NK-92 treated with Interleukin-12 subunit alpha and Interleukin-12 subunit beta, amount 100 ng/mL, for 24 hours (cell line): ENCODE measurements at regions not wholly inside any gene's neighbourhood (a gene's known extent, or its start where the extent isn't known, plus 50 kb on each side); places are given as distances from the start of the nearest gene placed in this dataset.

ENCODE experiments used
- DNase-seq: peaks from one replicate; lab custom pipeline; 2025; lab: John Stamatoyannopoulos, UW

GRCh38 chr2:42932271-42933151 lies 140.1 kb upstream of the HAAO start:
- no peak for DNase-seq

- DNase-seq: no peak
Observed at GRCh38 chr2:42931818-42932195, 139.4 kb upstream of the HAAO start.

GRCh38 chr2:42931146-42931817 lies 138.9 kb upstream of the HAAO start:
- no peak for DNase-seq

GRCh38 chr2:42930025-42930581 lies 137.7 kb upstream of the HAAO start:
- DNase-seq: no peak

- no peak for DNase-seq
Observed at GRCh38 chr2:42929546-42930024, 137.2 kb upstream of the HAAO start.

- no peak for DNase-seq
Observed at GRCh38 chr2:42928692-42929545, 136.5 kb upstream of the HAAO start.

GRCh38 chr2:42928161-42928691 lies 135.8 kb upstream of the HAAO start:
- DNase-seq: no peak

- no peak for DNase-seq
Observed at GRCh38 chr2:42927334-42928160, 135.2 kb upstream of the HAAO start.

- DNase-seq: no peak
Observed at GRCh38 chr2:42926434-42927333, 134.3 kb upstream of the HAAO start.

GRCh38 chr2:42925742-42926433 lies 133.5 kb upstream of the HAAO start:
- no peak for DNase-seq

- DNase-seq: no peak
Observed at GRCh38 chr2:42924418-42924886, 132.1 kb upstream of the HAAO start.

GRCh38 chr2:42923580-42924417 lies 131.4 kb upstream of the HAAO start:
- no peak for DNase-seq

GRCh38 chr2:42922790-42923579 lies 130.6 kb upstream of the HAAO start:
- DNase-seq: no peak

- DNase-seq: no peak
Observed at GRCh38 chr2:42922293-42922692, 129.9 kb upstream of the HAAO start.

GRCh38 chr2:42921721-42922120 lies 129.3 kb upstream of the HAAO start:
- DNase-seq: no peak

- DNase-seq: no peak
Observed at GRCh38 chr2:42921147-42921520, 128.8 kb upstream of the HAAO start.

GRCh38 chr2:42920446-42921146 lies 128.2 kb upstream of the HAAO start:
- DNase-seq: no peak
